ENCODE measurements at regions not wholly inside any gene's neighbourhood (a gene's known extent, or its start where the extent isn't known, plus 50 kb on each side); places are given as distances from the start of the nearest gene placed in this dataset.
"Not testable (repeated sequence)": the region's sequence is repeated elsewhere in the genome, so short reads cannot be mapped to it uniquely, and the experiment has no call there.

- no peak for DNase-seq
Measured at GRCh38 chr4:29966386-29966785, 753.8 kb upstream of the PCDH7 start.

- no peak for DNase-seq
Measured at GRCh38 chr4:29970626-29971025, 749.5 kb upstream of the PCDH7 start.

GRCh38 chr4:29972121-29972520 is 748.0 kb upstream of the PCDH7 start:
- no peak for DNase-seq

- DNase-seq = no peak
Measured at GRCh38 chr4:29983890-29984289, 736.3 kb upstream of the PCDH7 start.

- DNase-seq = no peak
Measured at GRCh38 chr4:30001628-30002027, 718.5 kb upstream of the PCDH7 start.

DNA sequence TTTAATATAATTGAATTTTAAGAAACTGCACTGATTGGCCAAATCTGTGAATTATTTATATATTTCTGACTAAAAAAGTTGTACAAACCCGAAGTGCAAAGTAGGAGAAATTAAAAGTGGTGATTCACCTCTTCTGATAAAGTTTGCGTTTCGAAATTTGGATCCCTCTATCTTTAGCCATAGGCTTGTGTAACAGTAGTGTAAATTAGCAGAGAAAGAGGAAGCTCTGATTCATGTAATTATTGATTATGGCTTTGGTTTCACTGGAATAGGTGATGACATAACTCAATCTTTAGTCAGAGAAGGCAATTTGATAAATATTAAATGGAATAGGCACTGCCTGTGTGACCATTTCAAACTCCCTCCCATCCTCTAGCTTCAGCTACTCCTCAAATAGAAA is 717.8 kb upstream of the PCDH7 start:
- DNase-seq = no peak

GRCh38 chr4:30005995-30006394 is 714.2 kb upstream of the PCDH7 start:
- DNase-seq = no peak

DNA sequence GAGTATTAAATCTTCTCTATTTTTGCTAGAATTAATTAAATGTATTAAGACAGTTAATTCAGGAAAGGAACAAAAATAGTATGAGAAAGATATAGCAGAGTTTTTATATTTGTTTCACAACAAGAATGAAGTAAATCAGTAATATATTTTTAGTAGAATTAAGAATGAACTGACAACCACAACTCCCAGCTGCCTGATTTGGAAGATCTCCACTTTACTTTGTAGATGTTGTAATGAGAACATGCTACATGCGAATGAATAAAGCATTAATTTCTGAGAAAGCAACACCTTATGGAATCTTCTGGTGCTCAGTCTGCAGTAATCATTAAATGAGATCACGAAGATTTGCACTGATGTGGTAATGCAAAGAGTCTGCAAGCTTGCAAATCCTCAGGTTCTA is 695.6 kb upstream of the PCDH7 start:
- DNase-seq = no peak

GRCh38 chr4:30028826-30029225 is 691.3 kb upstream of the PCDH7 start:
- DNase-seq = no peak

- DNase-seq = no peak
Measured at GRCh38 chr4:30056016-30056766, 664.0 kb upstream of the PCDH7 start.

DNA sequence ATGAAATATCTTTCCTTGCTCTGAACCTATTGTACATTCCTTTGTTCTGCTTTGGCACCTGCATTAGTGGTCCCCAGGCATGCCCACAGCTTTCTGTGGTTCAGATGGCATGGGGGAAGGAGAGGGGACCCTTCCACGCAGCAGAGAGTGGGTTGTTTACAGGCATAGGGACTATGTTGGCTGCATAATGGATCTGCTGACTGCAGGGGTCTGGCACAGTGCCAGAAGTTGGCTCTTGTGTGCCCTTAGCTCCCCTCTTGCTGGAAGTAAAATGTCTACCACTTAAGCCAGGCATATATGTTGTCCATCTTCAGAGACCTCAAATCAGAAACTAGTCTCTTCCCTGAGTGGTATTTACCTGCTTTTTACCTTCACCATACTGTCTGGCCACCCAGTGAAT is 651.9 kb upstream of the PCDH7 start:
- DNase-seq = no peak

DNA sequence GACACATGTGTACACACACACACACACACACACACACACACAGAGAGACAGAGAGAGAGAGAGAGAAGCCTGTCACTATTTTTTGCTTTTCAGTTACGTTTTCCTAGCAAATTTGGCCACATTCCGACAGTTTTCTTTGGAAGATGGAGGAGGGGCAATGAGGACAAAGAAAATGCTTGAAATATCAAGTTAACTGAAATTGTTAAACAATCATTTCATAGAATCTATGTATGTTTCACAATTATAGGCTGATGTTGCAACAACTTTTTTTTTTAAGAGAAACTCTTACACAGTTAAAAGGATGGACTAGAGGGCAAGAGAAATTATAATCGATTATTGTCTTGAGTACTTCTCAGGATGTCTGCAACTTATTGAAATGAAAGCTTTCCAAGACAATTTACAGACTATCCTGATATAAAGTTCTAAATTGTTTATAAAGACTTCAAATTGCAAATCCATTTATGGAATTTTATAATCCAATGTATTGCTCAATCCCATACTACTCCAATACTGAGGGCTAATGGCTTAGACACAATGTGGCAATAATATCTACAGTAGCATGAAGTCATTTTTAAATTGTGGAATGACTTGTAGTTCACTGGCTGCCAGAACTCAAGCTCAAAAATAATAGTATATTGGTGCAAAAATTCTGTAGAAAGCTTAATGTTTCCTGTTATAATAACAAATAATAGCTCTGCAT is 647.0 kb upstream of the PCDH7 start:
- no peak for DNase-seq

DNA sequence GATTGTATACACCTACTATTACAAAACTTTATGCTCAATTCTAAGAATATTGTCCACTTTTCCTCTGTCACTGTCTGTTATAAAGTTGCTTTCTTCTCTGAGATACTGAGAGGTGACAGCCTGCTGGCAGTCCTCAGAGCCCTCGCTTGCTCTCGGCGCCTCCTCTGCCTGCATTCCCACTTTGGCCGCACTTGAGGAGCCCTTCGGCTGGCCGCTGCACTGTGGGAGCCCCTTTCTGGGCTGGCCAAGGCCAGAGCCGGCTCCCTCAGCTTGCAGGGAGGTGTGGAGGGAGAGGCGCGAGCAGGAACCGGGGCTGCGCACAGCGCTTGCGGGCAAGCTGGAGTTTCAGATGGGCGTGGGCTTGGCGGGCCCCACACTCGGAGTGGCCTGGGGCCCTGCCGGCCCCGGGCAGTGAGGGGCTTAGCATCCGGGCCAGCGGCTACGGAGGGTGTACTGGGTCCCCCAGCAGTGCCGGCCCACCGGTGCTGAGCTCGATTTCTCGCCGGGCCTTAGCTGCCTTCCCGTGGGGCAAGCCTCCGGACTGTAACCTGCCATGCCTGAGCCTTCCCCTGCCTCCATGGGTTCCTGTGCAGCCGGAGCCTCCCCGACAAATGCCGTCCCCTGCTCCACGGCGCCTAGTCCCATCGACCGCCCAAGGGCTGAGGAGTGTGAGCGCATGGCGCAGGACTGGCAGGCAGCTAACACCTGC is 627.6 kb upstream of the PCDH7 start:
- not testable (repeated sequence) for DNase-seq

DNA sequence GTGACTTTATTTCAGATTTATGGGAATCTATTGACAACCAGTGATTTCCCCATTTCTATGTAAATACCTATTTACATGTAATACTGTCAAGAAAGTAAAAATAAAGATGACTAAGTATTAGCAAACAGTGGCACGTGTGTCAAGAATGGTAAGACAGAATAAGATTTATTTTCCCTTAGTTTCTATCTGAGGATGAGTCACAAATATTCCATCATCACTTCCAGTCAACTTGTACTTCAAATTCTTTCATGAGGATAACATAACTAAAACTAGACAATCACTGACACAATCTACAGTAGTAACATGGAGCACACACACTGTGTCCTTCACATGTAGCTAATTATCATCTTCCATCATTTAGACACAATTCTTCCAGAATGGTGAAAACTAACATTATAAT is 625.3 kb upstream of the PCDH7 start:
- DNase-seq = no peak

GRCh38 chr4:30103455-30103854 is 616.7 kb upstream of the PCDH7 start:
- DNase-seq = no peak

DNA sequence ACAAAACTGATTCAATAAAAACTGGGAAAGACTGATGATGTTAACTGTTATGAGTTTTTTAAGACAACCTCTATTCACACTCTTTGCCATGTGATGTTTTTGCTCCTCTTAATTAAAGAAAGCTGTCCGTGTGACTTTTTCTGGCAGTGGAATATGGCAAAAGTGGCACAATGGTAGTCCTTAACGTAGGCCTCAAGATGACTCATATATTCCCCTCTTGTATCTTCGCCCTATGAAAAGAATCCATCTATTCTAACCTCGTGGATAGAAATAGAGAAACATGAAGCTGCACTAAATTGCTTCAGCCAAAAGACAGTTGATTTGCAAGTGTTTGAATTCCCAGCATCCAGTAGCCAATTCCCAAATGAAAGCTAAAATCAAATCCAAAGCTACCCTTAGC is 603.8 kb upstream of the PCDH7 start:
- DNase-seq = no peak

DNA sequence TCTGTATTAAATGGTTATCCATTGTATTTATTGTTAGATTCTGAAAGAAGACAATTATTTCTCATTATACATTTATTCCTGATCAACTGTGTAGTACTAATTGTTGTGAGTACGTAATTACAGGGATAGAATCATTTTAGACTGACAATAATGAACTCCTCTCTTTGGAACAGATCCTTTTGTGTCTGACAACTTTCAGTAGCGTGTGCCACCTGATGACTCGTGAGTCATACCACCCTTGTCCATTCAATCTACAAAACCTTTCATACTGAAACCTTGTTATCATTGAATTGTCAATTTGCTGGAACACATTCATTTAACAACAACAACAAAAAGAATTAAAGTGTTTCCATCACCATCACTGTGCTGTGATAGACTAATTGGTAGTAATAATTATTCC is 602.7 kb upstream of the PCDH7 start:
- DNase-seq = no peak

- DNase-seq = no peak
Measured at GRCh38 chr4:30122711-30123110, 597.5 kb upstream of the PCDH7 start.

DNA sequence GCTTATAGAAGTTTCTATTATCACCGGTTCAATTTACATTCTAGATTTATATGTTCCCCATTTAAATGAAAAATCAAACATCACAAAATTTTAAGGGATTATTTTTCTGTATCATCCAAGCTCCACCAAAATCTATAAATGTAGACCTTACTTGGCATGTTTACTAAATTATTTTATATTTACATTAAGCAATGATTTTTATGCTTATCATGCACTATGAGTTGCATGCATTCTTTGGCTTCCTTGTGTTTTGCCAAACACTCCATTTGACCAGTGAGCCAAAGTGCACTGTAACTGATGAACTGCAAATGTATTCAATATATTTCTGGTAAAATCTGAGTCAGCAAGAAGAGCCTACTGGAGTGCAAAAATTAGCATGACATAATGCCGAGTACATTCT is 595.5 kb upstream of the PCDH7 start:
- DNase-seq = not testable (repeated sequence)

DNA sequence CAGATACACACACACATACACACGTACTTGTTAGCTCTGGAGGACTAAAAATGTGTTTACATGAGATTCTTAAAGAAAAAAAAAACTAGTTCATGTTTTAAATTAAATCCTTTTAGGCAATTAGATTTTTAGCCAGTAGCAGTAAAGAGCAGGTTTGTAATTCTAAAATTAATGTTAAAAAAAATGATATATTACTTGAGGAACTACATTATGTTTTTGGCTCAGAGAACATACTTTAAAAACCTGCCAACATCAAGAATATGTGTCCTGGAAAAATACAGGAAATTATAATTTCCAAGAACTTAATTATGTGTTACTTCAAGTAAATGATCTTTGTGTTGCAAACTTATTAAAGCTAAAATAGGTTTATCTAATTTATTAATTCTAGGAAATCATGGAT is 594.3 kb upstream of the PCDH7 start:
- DNase-seq = no peak

GRCh38 chr4:30126351-30126750 is 593.8 kb upstream of the PCDH7 start:
- no peak for DNase-seq

DNA sequence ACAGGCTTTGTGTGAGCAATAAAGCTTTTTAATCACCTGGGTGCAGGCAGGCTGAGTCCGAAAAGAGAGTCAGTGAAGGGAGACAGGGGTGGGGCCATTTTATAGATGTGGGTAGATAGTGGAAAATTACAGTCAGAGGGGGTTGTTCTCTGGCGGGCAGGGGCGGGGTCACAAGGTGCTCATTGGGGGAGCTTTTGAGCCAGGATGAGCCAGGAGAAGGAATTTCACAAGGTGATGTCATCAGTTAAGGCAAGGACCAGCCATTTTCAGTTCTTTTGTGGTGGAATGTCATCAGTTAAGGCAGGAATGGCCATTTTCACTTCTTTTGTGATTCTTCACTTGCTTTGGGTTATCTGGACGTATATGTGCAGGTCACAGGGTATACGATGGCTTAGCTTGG is 571.3 kb upstream of the PCDH7 start:
- DNase-seq = not testable (repeated sequence)

DNA sequence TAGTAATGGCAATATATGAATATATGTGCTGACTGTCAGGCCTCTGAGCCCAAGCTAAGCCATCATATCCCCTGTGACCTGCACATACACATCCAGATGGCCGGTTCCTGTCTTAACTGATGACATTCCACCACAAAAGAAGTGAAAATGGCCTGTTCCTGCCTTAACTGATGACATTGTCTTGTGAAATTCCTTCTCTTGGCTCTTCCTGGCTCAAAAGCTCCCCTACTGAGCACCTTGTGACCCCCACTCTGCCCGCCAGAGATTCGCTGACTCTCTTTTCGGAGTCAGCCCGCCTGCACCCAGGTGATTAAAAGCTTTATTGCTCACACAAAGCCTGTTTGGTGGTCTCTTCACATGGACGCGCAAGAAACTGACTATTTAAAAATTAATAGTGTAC is 570.6 kb upstream of the PCDH7 start:
- not testable (repeated sequence) for DNase-seq

GRCh38 chr4:30153427-30153826 is 566.7 kb upstream of the PCDH7 start:
- no peak for DNase-seq
